Cardiac fibroblast (primary cell): ENCODE measurements at regions not wholly inside any gene's neighbourhood (a gene's known extent, or its start where the extent isn't known, plus 50 kb on each side); places are given as distances from the start of the nearest gene placed in this dataset.

Experiments used
- DNase-seq, 2 donors: peaks; one replicate each; pipeline versions ENCODE4 v3.0.0 to v3.0.0-alpha.2; 2010; ENCODE audit warnings: low read depth in 2 of 2
- H3K4me3 ChIP-seq, 2 donors: replicated peaks in 1 of 2; 1 replicate in 1 of 2; 2 replicates in 1 of 2; pipeline ENCODE4 v1.5.1; 2011; ENCODE audit warnings: low read depth in 2 of 2, low read length in 2 of 2, mild to moderate bottlenecking in 2 of 2, moderate library complexity in 1 of 2
- CTCF ChIP-seq: IDR thresholded peaks from one replicate; pipeline ENCODE4 v1.5.1; 2011; ENCODE audit warnings: low read depth, mild to moderate bottlenecking, low read length, inconsistent platforms

GRCh38 chr13:66068683-66069082, 1161.5 kb downstream of the PCDH9 start:
- no peak for TF ChIP-seq CTCF
- no peak for DNase-seq
- no peak overlapping the region for H3K4me3 ChIP-seq

GRCh38 chr13:66048888-66049287, 1181.2 kb downstream of the PCDH9 start:
- H3K4me3 ChIP-seq = no peak overlapping the region
- peak in 1 of 2 donors; percentile 17 for DNase-seq
- no peak for TF ChIP-seq CTCF

GRCh38 chr13:66040506-66040905, 1189.6 kb downstream of the PCDH9 start:
- peak in 1 of 2 donors; percentile 57 for DNase-seq
- TF ChIP-seq CTCF = no peak
- H3K4me3 ChIP-seq = no peak overlapping the region

- DNase-seq = no peak
- no peak overlapping the region for H3K4me3 ChIP-seq
- no peak for TF ChIP-seq CTCF
Observed at GRCh38 chr13:66037096-66037495, 1193.0 kb downstream of the PCDH9 start.

- DNase-seq = peak in 1 of 2 donors; percentile 20
- H3K4me3 ChIP-seq = no peak overlapping the region
- TF ChIP-seq CTCF = no peak
Observed at GRCh38 chr13:66036636-66037035, 1193.5 kb downstream of the PCDH9 start.

- H3K4me3 ChIP-seq = no peak overlapping the region
- peak; percentile 8 to 48 for DNase-seq
- TF ChIP-seq CTCF = no peak
Observed at GRCh38 chr13:66036024-66036614, 1194.0 kb downstream of the PCDH9 start.

- no peak overlapping the region for H3K4me3 ChIP-seq
- no peak for TF ChIP-seq CTCF
- DNase-seq = no peak
Observed at GRCh38 chr13:66033924-66034323, 1196.2 kb downstream of the PCDH9 start.
